BJ (cell line): ENCODE measurements at regions not wholly inside any gene's neighbourhood (a gene's known extent, or its start where the extent isn't known, plus 50 kb on each side); places are given as distances from the start of the nearest gene placed in this dataset.
"Not testable (repeated sequence)": the region's sequence is repeated elsewhere in the genome, so short reads cannot be mapped to it uniquely, and the experiment has no call there.

Source experiments
- CTCF ChIA-PET: fragments of 350-600 bp; formaldehyde crosslinking; extraction: SDS; loops from one replicate; lab custom pipeline; 2021; ENCODE audit warnings: antibody characterized with exemption, inconsistent platforms; lab: Yijun Ruan, JAX
- POLR2A ChIA-PET: fragments of 300-600 bp; sonication (Branson Sonifier 250); formaldehyde crosslinking; extraction: SDS; loops from one replicate; lab custom pipeline; 2021; ENCODE audit warnings: antibody characterized with exemption; lab: Charles Lee
- DNase-seq: peaks from one replicate; pipeline ENCODE4 v3.0.0-alpha.2; 2011; ENCODE audit warnings: low read depth
- H3K27me3 ChIP-seq: 2 replicates; pipeline ENCODE4 v1.6.0; 2011; ENCODE audit warnings: low read length; ENCODE audit not compliant: control insufficient read depth, insufficient read depth
- H3K36me3 ChIP-seq: 2 replicates; pipeline ENCODE4 v1.5.1; 2011; ENCODE audit warnings: low read length; ENCODE audit not compliant: control insufficient read depth, insufficient read depth
- H3K4me3 ChIP-seq: 2 replicates; pipeline ENCODE4 v1.5.1; 2011; ENCODE audit warnings: low read depth, mild to moderate bottlenecking, control low read depth, low read length
- CTCF ChIP-seq: IDR thresholded peaks from 2 replicates; pipeline ENCODE4 v1.5.1; 2011; ENCODE audit warnings: low read depth, mild to moderate bottlenecking, control low read depth, inconsistent platforms, low read length, moderate library complexity; ENCODE audit not compliant: insufficient read depth

GRCh38 chrX:117607561-117607960 is 509.0 kb downstream of the KLHL13 start:
- Histone ChIP-seq H3K36me3 (no peaks in the 10 kb centered on the region), H3K27me3 (no peaks in the 10 kb centered on the region), H3K4me3 (no peak overlapping the region)
- CTCF ChIA-PET, result no interaction called here
- DNase-seq, result no peak
- no peak for TF ChIP-seq CTCF
- POLR2A ChIA-PET, result no interaction called here

GRCh38 chrX:117606101-117606500 is 510.5 kb downstream of the KLHL13 start:
- DNase-seq, H3K27me3 ChIP-seq, POLR2A ChIA-PET, H3K4me3 ChIP-seq, H3K36me3 ChIP-seq, CTCF ChIA-PET: not testable (repeated sequence)

- no peak for DNase-seq
- H3K36me3 ChIP-seq, result no peaks in the 10 kb centered on the region
- no peak overlapping the region for H3K4me3 ChIP-seq
- no peaks in the 10 kb centered on the region for H3K27me3 ChIP-seq
- POLR2A ChIA-PET, result no interaction called here
- CTCF ChIA-PET, result no interaction called here
- TF ChIP-seq CTCF, result no peak
Measured at GRCh38 chrX:117570160-117570559, 546.5 kb downstream of the KLHL13 start.

GRCh38 chrX:117568238-117568637 is 548.4 kb downstream of the KLHL13 start:
- H3K36me3 ChIP-seq, result no peaks in the 10 kb centered on the region
- H3K27me3 ChIP-seq, result no peaks in the 10 kb centered on the region
- CTCF ChIA-PET, result no interaction called here
- POLR2A ChIA-PET, result no interaction called here
- DNase-seq, result no peak
- no peak overlapping the region for H3K4me3 ChIP-seq
- TF ChIP-seq CTCF, result no peak

- no peak for TF ChIP-seq CTCF
- no peaks in the 10 kb centered on the region for H3K36me3 ChIP-seq
- H3K27me3 ChIP-seq, result no peaks in the 10 kb centered on the region
- DNase-seq, result no peak
- no peak overlapping the region for H3K4me3 ChIP-seq
- ChIA-PET POLR2A (no interaction called here), CTCF (no interaction called here)
Measured at GRCh38 chrX:117543885-117544284, 572.7 kb downstream of the KLHL13 start.

GRCh38 chrX:117539090-117539418 is 577.6 kb downstream of the KLHL13 start:
- TF ChIP-seq CTCF, result no peak
- Histone ChIP-seq H3K27me3 (no peaks in the 10 kb centered on the region), H3K36me3 (no peaks in the 10 kb centered on the region), H3K4me3 (no peak overlapping the region)
- ChIA-PET CTCF (no interaction called here), POLR2A (no interaction called here)
- no peak for DNase-seq
